HG03342 (cell line): ENCODE measurements at regions not wholly inside any gene's neighbourhood (a gene's known extent, or its start where the extent isn't known, plus 50 kb on each side); places are given as distances from the start of the nearest gene placed in this dataset.
"Not testable (repeated sequence)": the region's sequence is repeated elsewhere in the genome, so short reads cannot be mapped to it uniquely, and the experiment has no call there.

ENCODE experiments used
- ATAC-seq: cut with Tn5 transposase; IDR thresholded peaks from one replicate; pipeline ENCODE4 v1.9.1; 2021; ENCODE audit warnings: mild to moderate bottlenecking, moderate library complexity; ENCODE audit not compliant: unreplicated experiment

DNA sequence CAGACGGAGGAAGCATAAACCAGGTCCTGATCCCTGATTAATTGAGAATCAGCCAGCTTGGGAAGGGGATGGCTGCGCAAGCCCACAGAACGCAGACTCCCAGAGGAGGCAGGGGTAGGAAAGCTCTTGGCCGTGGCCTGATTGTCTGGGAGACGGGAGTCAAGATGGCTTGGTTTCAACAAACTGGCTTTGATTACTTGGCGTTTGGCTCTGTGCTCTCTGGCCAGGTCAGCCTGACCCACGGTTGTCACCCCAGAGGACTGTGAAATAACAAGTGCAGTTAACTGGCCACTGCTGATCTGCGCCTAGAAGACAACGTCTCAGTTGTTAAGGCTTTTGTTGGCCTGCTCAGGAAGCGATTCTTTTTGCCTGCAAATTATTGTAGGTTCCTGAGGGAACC lies 387.0 kb upstream of the PROK2 start:
- ATAC-seq: no peak

- ATAC-seq: no peak
Measured at GRCh38 chr3:72171463-72171881, 386.5 kb upstream of the PROK2 start.

- no peak for ATAC-seq
Measured at GRCh38 chr3:72169561-72170472, 384.9 kb upstream of the PROK2 start.

DNA sequence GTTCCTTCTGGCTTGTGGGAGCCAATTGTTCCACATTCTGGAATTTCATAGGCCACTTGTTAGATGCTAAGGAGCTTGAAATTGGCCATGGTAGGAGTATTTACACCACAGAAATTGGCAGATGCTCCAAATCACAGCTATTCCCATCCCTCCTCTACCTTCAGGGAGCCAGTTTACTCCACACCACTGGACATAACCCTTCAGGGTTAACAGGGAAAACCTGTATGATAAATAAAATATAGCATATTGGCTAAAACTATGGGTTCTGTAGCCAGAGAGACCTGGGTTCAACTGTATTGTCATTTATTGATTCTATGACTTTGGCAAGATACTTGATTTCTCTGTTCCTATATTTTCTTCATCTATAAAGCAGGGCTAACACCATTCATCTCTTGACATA lies 384.2 kb upstream of the PROK2 start:
- no peak for ATAC-seq

- no peak for ATAC-seq
Measured at GRCh38 chr3:72165808-72166207, 380.9 kb upstream of the PROK2 start.

DNA sequence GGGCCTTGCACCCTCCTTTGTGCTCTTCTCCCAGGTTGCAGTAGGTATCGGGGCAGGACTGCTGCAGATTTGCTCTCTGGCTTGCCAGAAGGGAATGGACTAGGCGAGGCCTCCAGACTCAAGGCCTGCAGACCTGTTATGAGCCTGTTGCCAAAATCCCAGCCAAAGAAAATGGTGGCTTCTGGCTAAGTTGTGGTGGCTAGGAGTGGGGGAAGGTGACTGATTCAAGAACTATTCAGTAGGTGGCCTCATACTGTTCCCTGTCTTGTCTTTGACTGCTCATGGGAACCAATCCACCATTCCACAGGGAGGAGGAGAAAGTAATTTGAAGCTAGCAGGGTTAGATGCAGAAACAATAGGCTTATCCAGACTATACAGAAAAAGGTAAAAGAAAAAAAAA lies 380.4 kb upstream of the PROK2 start:
- ATAC-seq: no peak

- no peak for ATAC-seq
Measured at GRCh38 chr3:72164635-72164978, 379.7 kb upstream of the PROK2 start.

DNA sequence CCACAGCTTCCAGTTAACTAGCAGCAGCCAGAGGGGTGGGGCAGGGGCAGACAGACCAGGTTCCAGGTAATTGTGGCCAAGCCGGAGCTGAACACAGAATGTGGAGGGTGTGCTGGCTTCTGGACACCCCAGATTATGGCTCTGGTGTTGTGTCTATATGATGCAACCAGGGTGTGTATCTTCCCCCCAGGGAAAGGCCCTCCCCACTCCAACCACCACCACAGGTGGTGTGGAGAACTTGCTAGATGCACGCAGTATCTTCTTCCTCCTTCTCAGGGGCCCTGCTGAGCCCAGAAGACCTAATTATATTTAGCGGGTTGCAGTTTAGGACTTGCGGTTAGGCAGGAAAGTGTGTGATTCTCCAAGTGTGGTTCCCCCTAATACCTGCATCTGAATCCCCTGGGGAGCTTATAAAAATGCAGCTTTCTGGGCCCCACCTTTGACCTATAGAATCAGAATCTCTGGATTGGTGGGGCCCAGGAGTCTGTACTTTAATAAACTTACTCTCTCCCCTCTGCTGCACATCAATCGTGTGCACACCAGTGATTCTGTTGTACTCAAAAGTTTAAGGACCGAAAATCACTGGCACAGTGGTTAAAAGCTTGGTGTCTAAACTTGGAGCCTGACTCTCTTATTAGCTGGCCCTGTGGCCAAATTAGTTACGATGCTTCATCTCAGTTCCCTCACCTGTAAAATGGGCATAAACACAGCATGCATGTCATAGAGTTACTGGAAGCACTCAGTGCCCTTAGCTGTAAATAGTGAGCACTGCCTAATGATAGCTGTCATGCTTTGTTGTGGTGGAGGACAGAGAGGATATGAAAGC lies 379.1 kb upstream of the PROK2 start:
- peak; percentile 83 for ATAC-seq

DNA sequence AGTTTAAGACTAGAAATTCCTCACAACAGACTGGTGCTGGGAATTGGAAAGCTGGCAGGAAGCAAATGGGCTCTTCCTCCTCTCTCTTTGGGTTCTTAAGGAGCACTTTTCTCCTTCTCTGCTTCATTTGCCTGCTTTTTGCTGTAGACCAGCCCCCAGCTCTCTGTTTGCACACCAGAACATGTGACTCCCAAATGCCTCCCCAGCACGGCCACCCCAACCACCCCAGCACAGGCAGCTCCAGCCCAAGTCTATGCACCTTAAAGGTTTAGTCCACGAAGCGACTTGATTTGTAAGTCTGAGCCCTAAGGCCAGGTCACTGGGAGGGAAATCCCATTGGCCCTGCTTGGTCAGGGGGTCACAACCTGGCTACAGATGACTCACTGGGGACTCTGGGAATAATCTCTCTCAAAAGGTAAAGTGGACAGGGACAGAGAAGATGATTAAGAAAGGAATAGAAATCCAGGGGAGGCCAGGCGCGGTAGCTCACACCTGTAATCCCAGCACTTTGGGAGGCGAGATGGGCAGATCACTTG lies 377.8 kb upstream of the PROK2 start:
- ATAC-seq: no peak

- no peak for ATAC-seq
Measured at GRCh38 chr3:72161881-72162595, 377.1 kb upstream of the PROK2 start.

- ATAC-seq: not testable (repeated sequence)
Measured at GRCh38 chr3:72161285-72161684, 376.3 kb upstream of the PROK2 start.

- no peak for ATAC-seq
Measured at GRCh38 chr3:72160351-72160750, 375.4 kb upstream of the PROK2 start.

GRCh38 chr3:72159487-72159886 lies 374.5 kb upstream of the PROK2 start:
- ATAC-seq: no peak

- ATAC-seq: no peak
Measured at GRCh38 chr3:72158639-72159326, 373.8 kb upstream of the PROK2 start.

DNA sequence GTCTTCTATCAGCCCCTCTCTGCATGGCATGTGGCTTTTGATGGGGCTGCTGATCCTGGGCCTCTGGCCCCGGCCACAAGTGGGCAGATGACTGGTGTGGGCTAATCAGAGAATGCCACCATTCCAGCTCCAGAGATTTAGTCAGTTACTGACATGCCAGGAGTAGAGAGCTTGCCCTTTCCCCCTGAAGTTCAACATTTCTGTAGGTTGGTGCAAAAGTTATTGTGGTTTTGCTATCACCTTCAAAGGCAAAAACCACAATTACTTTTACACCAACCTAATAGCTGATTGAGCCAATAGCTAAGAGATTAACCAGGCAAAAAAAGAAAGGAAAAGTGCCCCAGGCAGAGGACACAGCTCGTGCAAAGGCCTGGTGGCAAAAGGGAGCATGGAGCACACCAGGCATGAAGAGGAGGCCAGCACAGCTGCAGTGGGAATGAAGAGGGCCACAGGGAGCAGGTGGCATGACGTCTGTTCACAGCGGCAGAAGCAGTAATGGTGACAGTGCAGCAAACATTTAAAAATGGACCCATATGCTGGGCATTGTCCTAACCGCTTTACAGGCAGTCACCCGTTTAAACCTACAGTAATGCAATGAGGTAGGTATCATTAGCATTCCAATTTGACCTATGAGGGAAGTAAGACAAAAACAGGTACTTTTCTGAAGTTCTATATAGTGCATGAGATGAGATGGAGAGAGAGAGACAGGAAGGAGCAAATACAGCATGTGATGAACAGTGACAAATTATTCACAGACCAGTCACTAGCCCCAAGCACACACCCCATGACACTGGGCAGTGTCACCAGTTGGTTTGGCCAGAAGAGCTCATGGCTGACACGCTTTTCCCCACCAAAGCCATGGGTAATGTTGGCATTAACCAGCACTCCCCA lies 373.0 kb upstream of the PROK2 start:
- ATAC-seq: no peak

DNA sequence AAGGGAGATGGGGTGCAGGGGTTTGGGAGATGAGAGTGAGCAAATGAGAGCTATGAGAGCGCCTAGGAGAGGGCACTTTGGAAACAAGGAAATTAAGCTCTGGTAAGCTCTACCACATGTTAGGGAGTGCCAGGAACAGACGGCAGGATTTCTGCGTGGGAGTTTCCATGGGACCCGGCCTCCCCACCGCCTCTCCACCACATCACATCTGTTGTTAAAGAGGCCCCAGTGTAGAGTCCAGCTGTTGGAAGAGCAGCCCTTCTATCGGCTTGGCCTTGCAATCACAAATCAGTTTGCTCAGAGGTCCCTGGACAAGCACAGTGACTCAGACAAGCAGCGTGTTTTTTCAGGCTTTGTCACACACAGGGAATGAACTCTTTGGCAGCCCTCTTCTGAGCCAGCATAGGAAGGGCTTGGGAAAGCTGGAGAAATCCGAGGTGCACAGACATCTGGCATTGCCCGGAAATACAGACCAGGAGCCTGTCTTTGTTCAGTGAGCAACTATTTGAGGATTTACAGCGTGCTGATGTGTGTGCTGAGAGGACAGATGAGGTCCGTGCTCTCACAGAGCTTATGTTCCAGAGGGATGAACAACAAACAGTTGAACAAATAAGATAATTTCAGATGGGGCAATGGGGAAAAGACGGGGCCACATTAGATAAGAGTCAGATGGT lies 370.6 kb upstream of the PROK2 start:
- no peak for ATAC-seq

- no peak for ATAC-seq
Measured at GRCh38 chr3:72154391-72155335, 369.7 kb upstream of the PROK2 start.
